AG10803 (cell line): ENCODE measurements at regions not wholly inside any gene's neighbourhood (a gene's known extent, or its start where the extent isn't known, plus 50 kb on each side); places are given as distances from the start of the nearest gene placed in this dataset.

Source experiments
- DNase-seq: peaks from one replicate; pipeline ENCODE4 v3.0.0; 2010; ENCODE audit warnings: low read depth
- H3K4me3 ChIP-seq: 2 replicates; pipeline ENCODE4 v1.5.1; 2011; ENCODE audit warnings: mild to moderate bottlenecking, low read length, control low read depth
- TF ChIP-seq, protein P1 (sequence below): conservative IDR thresholded peaks from 2 replicates; pipeline ENCODE4 v1.5.1; 2011; ENCODE audit warnings: mild to moderate bottlenecking, low read length, control low read depth, inconsistent platforms

DNA sequence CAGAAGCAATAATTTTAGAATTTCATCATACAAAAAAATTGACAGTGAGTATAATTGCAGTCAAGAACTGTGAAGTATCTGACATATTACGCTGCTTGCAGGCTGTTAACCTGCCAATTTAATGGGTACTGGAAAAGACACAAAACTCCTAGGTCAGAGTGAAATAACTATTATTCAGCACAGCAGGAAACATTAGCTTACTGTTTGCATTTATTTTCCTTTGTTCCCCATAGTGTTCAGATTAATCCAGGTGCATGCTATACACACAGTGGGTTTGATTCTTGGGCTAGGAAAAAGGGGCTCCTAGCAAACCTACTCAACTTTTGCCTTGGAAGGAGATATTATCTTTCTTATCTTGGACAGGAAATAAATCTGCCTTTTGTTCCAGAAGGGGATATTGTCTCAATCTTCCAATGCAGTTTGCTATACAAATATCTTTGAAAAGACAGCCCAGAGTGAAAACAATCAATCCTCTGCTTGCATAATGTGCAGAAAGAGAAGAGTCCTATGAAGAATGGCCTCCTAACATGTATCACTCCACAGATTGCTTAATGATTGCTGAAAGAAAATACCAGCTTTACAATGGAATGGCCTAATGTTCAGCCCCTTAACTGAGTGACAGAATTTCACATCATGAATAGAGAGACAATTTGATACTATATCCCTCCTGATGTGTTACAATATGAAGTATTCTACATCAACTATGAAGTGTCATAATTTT is 443.4 kb downstream of the TBC1D4 start:
- TF ChIP-seq, protein P1, sequence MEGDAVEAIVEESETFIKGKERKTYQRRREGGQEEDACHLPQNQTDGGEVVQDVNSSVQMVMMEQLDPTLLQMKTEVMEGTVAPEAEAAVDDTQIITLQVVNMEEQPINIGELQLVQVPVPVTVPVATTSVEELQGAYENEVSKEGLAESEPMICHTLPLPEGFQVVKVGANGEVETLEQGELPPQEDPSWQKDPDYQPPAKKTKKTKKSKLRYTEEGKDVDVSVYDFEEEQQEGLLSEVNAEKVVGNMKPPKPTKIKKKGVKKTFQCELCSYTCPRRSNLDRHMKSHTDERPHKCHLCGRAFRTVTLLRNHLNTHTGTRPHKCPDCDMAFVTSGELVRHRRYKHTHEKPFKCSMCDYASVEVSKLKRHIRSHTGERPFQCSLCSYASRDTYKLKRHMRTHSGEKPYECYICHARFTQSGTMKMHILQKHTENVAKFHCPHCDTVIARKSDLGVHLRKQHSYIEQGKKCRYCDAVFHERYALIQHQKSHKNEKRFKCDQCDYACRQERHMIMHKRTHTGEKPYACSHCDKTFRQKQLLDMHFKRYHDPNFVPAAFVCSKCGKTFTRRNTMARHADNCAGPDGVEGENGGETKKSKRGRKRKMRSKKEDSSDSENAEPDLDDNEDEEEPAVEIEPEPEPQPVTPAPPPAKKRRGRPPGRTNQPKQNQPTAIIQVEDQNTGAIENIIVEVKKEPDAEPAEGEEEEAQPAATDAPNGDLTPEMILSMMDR, result no peak
- DNase-seq, result no peak
- no peak overlapping the region for H3K4me3 ChIP-seq

DNA sequence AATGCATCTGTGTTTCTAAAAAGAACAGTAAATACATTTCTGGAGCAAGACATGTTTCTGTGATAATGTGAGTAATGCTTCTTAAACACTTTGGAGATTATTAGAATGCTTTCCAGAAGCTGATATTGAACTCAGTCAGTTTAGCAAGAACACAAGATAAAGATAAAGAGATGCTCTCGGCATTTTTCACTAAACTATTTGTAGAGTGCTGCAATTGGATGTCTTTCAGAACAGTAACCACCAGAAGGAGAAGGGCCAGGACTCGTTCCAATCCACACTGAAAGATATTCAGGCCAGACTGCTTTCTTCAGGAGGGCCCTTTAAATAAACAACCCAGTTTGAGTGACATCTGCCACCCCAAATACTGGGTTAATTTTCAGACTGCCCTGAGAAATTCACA is 456.0 kb downstream of the TBC1D4 start:
- TF ChIP-seq, protein P1, result no peak
- H3K4me3 ChIP-seq, result no peak overlapping the region
- no peak for DNase-seq

DNA sequence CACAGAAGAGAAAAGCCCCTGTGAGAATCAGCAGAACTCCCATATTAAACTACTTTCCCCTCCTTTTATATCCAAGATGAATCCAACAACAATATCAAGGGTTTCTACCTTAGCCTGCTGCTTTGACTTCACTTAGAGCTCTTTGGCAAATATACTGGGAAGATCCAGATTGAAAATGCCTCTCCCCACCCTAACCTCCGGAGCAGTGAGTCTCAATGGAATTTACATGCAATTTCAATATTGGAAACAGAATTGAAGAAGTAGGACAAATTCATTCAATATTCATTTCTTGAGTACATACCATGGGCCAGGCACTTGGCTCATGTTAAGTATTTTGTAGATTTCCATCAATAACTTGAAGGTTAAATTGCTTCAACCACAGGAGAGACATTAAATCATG is 457.4 kb downstream of the TBC1D4 start:
- no peak for DNase-seq
- no peak overlapping the region for H3K4me3 ChIP-seq
- TF ChIP-seq, protein P1, result no peak

DNA sequence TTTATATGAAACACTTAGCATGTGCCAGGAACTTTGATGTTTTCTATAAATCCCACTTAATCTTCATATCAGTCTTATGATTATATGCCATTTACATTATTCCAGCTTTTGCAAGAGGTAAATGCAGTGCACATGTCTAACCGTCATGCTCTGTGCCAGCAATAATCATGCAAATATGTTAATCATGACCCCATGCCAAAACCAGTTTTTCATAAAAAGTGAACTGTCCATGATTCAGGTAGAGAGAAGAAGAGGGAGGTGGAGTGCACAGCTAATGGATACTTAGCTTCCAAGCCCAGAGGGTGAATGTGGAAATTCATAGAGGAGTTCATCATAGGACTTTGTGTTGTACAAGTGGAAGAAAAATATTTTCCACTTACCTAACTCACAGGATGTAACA is 458.4 kb downstream of the TBC1D4 start:
- no peak overlapping the region for H3K4me3 ChIP-seq
- TF ChIP-seq, protein P1, result no peak
- DNase-seq, result no peak

DNA sequence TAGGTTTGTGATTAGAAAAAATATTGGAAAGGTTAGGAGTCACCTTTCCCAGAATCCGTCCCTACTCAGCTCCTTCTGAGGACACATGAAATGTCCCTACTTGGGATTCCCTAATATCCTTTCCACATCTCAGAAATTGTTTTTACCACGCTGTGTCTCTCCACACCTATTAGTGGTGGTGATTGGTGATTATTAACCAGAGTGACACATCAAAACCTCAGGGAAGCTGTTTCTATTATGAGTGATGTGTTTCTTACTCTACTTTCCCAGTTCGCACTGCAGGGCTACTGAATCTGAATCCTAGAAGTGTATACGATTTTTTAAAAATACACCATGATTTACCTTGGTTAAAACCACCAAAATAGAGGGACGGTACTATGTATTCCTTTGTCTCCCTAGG is 460.8 kb downstream of the TBC1D4 start:
- no peak for DNase-seq
- H3K4me3 ChIP-seq, result no peak overlapping the region
- TF ChIP-seq, protein P1, result no peak

DNA sequence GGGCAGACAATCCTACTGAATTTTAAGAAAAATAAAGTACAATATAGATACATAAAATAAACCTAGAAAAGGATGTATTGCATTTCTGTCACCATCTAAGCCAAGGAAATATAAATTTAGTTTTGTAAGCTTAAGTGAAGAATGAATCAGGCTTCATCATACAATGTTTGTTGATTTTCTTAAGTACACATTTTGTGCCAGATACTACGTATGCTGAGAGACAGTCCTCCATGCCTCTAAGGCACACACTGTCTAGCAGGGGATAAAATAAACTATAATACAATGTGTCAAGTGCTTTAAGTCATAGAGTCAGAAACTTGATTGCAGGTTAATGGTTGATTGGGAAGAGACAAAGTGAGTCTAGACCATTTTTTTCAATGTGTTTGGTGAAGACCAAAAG is 465.7 kb downstream of the TBC1D4 start:
- DNase-seq, result no peak
- H3K4me3 ChIP-seq, result no peak overlapping the region
- TF ChIP-seq, protein P1, result no peak

DNA sequence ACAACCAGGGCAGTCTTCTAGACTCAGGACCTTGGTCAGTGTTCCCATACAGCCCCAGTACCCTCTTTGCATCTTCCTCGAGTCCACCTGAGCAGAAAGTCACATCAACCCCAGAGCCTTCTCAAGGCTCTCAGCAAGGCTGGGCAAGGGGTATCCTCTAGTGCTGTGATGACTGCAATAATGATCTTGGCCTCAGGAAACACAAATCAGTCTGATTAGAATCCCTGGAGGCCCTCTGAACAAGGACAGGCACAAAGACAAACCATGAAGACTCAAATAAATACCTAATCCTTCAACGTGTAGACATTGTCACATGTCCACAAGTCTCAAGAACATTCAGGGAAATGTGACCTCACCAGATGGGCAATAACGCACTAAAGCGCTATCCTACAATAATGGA is 468.2 kb downstream of the TBC1D4 start:
- no peak for DNase-seq
- TF ChIP-seq, protein P1, result no peak
- H3K4me3 ChIP-seq, result no peak overlapping the region
